ENCODE measurements at regions not wholly inside any gene's neighbourhood (a gene's known extent, or its start where the extent isn't known, plus 50 kb on each side); places are given as distances from the start of the nearest gene placed in this dataset.

DNA sequence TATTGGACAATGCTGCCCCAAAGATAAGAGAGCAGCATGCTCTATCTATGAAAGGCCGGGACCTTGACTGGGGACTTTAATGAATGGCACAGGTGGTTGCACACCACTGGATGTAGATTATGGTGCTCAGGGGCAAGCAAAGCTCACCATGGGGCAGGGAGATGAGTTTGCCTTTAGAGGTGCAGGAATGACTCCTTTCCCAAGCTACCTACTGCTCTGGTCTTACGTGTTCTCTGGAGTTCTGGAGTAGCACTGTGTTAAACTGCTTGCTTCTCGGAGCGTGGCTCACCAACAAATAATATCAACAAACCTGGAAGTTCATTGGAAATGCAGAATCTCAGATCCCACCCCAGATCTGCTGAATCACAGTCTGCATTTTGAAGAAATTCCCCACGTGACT is 445.3 kb downstream of the RPS24 start:
- TF ChIP-seq CTCF (IDR thresholded peaks at IDR 0.05 in 4 of 5, conservative IDR thresholded peaks at IDR 0.05 in 1 of 5) (no peak), POLR2A (IDR thresholded peaks at IDR 0.05) (no peak)
- Histone ChIP-seq H3K36me3 (no peaks in the 10 kb centered on the region), H3K27ac (no peak overlapping the region), H3K4me1 (no peaks in the 10 kb centered on the region), H3K27me3 (no peaks in the 10 kb centered on the region), H3K9me3 (no peaks in the 10 kb centered on the region), H3K4me3 (no peak overlapping the region)
- intact Hi-C loops (cut with DNase I; ENCODE audit: low total_unique reads) (no loop called here), in situ Hi-C loops (cut with MboI; ENCODE audit: low sequenced_read_pairs in 4 of 4) (no loop called here)
- no peak for DNase-seq
- ATAC-seq, result no peak

GRCh38 chr10:78479467-78479866 is 445.8 kb downstream of the RPS24 start:
- H3K36me3 ChIP-seq, result no peaks in the 10 kb centered on the region
- in situ Hi-C loops (cut with MboI; ENCODE audit: low sequenced_read_pairs in 4 of 4) (no loop called here), intact Hi-C loops (cut with DNase I; ENCODE audit: low total_unique reads) (no loop called here)

GRCh38 chr10:78481842-78482241 is 448.2 kb downstream of the RPS24 start:
- H3K27ac ChIP-seq, result no peak overlapping the region
- no peak for TF ChIP-seq CTCF (IDR thresholded peaks at IDR 0.05 in 4 of 5, conservative IDR thresholded peaks at IDR 0.05 in 1 of 5)
- no peak for TF ChIP-seq POLR2A (IDR thresholded peaks at IDR 0.05)
- intact Hi-C loops (cut with DNase I; ENCODE audit: low total_unique reads) (no loop called here), in situ Hi-C loops (cut with MboI; ENCODE audit: low sequenced_read_pairs in 4 of 4) (no loop called here)
- no peaks in the 10 kb centered on the region for H3K27me3 ChIP-seq
- no peak for DNase-seq
- no peaks in the 10 kb centered on the region for H3K4me1 ChIP-seq
- H3K4me3 ChIP-seq, result no peak overlapping the region
- ATAC-seq, result no peak
- no peaks in the 10 kb centered on the region for H3K36me3 ChIP-seq
- no peaks in the 10 kb centered on the region for H3K9me3 ChIP-seq

More at GRCh38 chr10:78479467-78479866, 445.8 kb downstream of the RPS24 start:
- no peak for TF ChIP-seq POLR2A (IDR thresholded peaks at IDR 0.05)
- TF ChIP-seq CTCF (IDR thresholded peaks at IDR 0.05 in 4 of 5, conservative IDR thresholded peaks at IDR 0.05 in 1 of 5), result no peak
- Histone ChIP-seq H3K27ac (no peak overlapping the region), H3K4me1 (no peaks in the 10 kb centered on the region), H3K4me3 (no peak overlapping the region), H3K9me3 (no peaks in the 10 kb centered on the region), H3K27me3 (no peaks in the 10 kb centered on the region)
- DNase-seq (no peak), ATAC-seq (no peak)

DNA sequence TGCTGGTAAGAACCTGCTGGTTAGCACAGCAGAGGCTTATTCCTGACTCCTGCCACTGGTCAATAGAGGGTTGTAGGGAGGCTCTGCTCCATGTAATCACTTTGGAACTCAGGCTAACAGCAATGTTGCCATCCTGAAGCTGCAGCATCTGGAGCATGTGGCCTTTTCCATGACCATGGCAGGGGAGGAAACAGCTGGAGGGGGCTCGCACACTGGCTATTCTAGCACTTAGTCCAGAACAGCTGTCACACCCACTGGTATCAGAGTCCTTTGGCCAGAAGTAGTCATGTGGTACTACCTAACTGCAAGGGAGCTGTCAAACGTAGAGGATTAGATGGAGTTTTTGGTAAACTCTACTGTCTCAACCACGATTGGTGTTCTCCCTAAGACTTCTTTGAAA is 450.0 kb downstream of the RPS24 start:
- Histone ChIP-seq H3K9me3 (no peaks in the 10 kb centered on the region), H3K27me3 (no peaks in the 10 kb centered on the region), H3K27ac (no peak overlapping the region), H3K4me1 (no peaks in the 10 kb centered on the region), H3K36me3 (no peaks in the 10 kb centered on the region), H3K4me3 (no peak overlapping the region)
- DNase-seq (no peak), ATAC-seq (no peak)
- intact Hi-C loops (cut with DNase I; ENCODE audit: low total_unique reads), result no loop called here
- TF ChIP-seq CTCF (IDR thresholded peaks at IDR 0.05 in 4 of 5, conservative IDR thresholded peaks at IDR 0.05 in 1 of 5), result no peak
- no peak for TF ChIP-seq POLR2A (IDR thresholded peaks at IDR 0.05)
- in situ Hi-C loops (cut with MboI; ENCODE audit: low sequenced_read_pairs in 4 of 4), result no loop called here

DNA sequence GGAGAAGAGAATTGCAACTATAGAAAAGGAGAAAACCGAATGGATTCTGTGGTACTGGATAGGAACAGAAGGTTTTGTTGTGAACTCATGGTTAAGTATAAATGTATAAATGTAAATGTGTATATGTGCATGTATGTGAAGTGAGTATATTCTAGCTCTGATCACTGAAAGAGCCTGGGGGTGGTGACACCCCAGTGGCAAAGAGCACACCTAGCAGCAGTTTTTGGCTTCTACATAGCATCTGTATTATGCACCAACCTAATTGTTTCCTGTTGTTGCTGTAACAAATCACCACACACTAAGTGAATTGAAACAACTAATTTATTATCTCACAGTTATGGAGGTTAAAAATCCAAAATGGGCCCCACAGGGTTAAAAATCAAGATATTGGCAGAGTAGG is 455.4 kb downstream of the RPS24 start:
- ATAC-seq (no peak), DNase-seq (no peak)
- no peak overlapping the region for H3K27ac ChIP-seq
- intact Hi-C loops (cut with DNase I; ENCODE audit: low total_unique reads), result no loop called here
- no peaks in the 10 kb centered on the region for H3K27me3 ChIP-seq
- no peaks in the 10 kb centered on the region for H3K36me3 ChIP-seq
- H3K4me1 ChIP-seq, result no peaks in the 10 kb centered on the region
- in situ Hi-C loops (cut with MboI; ENCODE audit: low sequenced_read_pairs in 4 of 4), result no loop called here
- H3K9me3 ChIP-seq, result no peaks in the 10 kb centered on the region
- TF ChIP-seq CTCF (IDR thresholded peaks at IDR 0.05 in 4 of 5, conservative IDR thresholded peaks at IDR 0.05 in 1 of 5) (no peak), POLR2A (IDR thresholded peaks at IDR 0.05) (no peak)
- H3K4me3 ChIP-seq, result no peak overlapping the region

Data from gastrocnemius medialis (tissue), 4 donors.